ENCODE measurements at regions not wholly inside any gene's neighbourhood (a gene's known extent, or its start where the extent isn't known, plus 50 kb on each side); places are given as distances from the start of the nearest gene placed in this dataset.

GRCh38 chr17:72287586-72287985 is 166.8 kb downstream of the SOX9 start:
- TF ChIP-seq CTCF (IDR thresholded peaks at IDR 0.05) (no peak), POLR2A (IDR thresholded peaks at IDR 0.05) (no peak)

Measured in heart left ventricle (tissue), 13 donors.